Anterior cingulate cortex (tissue), 58 donors: ENCODE measurements at regions not wholly inside any gene's neighbourhood (a gene's known extent, or its start where the extent isn't known, plus 50 kb on each side); places are given as distances from the start of the nearest gene placed in this dataset.

ENCODE experiments used
- DNase-seq, 58 donors: peaks; one replicate each; lab custom pipeline; 2025; lab: John Stamatoyannopoulos, UW

DNA sequence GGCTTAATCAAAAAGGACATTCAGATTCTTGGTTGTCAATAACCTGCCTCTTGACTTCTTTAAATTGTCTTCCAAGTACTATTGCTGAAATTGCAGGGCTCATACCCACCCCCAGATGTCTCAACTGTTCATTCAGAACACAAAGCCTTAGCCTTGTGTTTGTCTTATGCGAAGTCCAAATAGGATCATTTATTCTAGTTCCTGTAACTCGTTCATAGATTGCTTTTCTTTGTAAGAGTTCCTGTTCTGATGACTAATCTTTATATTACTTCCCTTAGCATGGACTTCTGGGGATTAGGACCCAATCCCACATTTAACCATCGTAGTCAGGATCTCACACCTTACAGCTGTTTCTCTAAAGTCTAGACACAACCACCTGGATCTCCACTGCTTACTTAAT lies 226.0 kb downstream of the VEGFC start:
- DNase-seq: no peak

DNA sequence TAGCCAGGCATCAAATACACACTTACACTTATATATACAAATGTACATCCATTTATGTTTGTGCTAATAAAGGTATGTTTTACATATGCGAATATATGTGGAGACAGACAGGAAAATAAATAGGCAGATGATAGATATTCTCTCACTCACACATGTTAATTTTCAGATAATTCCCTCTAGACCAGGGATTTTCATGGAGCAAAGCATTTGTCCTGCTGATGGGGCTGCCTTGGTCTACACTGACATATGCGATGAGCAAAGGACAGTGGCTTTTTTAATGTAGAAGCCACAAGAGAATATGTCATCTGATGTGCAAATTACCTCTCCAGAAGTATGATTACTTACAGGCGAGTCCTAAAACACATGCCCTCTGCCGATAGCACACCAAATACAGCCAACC lies 224.5 kb downstream of the VEGFC start:
- no peak for DNase-seq

DNA sequence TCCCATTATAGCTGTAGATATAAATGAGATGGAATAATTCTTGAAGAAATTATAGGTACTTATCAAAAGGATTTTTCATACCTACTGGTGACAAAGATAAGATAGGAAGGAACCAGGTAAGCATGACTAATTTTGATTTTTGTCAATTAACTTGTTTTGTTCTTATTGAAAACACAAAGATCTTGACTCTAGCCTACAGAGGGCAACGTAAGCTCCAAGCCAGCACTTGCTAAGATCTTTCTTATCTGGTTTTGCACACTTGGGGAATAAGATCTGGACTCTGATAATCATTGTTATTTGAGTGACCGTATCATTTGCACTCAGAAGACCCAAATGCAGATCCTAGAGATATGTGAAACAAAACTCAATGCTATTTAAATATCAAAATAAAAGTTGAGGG lies 223.4 kb downstream of the VEGFC start:
- DNase-seq: no peak

DNA sequence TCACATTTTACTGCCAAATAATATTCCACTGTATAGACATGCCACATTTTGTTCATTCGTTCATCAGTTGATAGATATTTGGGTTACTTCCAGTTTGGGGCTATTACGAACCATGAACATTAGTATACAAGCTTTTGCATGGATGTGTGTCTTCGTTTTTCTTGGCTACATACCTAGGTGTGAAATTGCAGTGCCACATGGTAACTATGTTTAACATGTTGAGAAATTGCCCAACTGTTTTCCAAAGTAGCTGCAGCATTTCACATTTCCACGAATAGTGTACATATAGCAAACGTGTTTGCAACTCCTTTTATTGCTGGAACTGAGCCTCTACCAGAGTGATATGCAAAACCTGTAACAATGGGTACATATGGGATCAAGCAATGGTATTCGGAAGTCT lies 221.5 kb downstream of the VEGFC start:
- no peak for DNase-seq

- no peak for DNase-seq
Measured at GRCh38 chr4:176575141-176575730, 217.5 kb downstream of the VEGFC start.

- DNase-seq: no peak
Measured at GRCh38 chr4:176579226-176579625, 213.5 kb downstream of the VEGFC start.

DNA sequence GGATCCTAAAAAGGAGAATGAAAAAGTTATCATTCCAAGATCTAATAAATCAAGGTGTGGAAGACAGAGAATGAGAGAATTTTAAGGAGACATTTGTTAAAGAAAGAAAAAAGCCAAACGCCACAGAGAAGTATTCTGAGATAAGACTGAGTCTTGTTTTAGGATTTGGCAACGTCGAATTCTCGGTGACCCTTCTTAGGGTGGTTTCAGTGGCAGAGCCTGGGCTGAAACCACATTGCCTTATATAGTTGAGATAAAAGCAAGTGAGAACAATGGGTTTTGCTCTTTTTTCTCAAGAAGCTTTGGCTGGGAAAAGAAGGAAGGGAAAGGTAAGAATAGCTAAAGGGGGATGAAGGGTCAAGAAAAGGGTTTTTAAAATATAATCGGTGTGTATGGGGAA lies 209.4 kb downstream of the VEGFC start:
- no peak for DNase-seq

DNA sequence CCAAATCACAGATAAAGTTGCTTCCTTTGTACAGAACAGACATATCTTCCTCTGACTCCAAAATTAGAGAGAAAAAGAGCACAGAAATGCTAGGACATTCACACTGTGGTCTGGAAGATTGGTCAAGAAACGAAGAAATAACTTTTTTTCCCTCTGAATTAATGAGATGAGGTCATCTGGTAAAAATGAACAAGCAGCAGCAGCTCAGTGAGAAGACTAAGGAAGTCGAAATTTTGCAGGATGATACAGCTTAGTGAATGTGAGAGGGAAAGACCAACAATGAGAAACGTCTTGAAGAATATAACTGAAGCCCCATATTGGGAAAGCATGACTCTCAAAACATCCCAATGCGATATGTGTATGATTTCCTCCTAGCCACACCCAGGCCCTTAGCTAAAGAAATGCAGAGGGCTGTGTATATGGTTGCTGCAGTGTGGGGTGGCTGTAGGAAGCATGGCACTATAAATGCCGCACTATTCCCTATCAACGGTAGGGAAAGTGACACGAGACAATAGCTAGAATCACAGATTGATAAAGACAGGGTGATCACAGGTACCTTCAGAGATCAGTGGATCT lies 208.6 kb downstream of the VEGFC start:
- no peak for DNase-seq

- DNase-seq: no peak
Measured at GRCh38 chr4:176587920-176588319, 204.8 kb downstream of the VEGFC start.

DNA sequence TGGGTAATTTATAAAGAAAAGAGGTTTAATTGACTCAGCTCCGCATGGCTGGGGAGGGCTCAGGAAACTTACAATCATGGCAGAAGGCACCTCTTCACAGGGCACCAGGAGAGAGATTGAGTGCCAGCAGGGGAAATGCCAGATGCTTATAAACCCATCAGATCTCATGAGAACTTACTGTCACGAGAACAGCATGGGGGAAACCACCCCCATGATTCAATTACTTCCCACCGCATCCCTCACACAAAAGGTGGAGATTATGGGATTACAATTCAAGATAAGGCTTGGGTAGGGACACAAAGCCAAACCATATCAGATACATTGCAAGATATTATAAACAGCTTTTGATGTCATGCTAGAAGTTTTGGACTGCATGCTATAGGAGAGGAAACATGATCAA lies 204.3 kb downstream of the VEGFC start:
- DNase-seq: no peak

DNA sequence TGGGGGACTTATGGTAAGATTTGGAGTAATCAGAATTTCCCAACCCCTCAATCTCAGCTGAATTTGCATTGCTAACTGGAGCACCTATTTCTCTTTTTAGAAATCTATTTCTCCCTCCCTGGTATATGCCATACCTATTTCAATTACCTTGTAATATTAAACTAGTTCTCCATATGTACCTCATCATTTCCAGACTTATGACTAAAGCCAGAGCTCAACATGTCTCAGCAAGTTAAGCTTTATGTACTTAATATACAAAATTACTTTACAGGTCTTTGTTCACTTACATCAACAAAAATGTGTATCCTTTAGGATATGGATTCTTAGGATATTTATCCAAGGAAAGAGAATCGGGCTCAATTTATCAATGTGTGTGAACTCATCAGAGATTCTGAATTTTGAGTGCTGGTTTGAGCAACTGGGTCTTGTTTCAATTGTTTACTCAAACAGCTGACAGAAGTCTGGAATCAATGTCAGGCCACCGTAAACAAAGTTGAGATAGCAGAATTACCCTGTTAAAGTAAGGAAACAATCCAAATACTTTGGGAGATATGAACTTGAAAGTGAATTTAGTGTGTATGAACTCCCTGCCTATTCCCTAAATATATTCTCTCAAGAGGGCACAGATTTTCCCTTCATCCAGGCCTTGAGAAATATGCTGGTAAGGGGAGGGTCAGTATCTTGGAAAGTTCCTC lies 199.6 kb downstream of the VEGFC start:
- no peak for DNase-seq

- no peak for DNase-seq
Measured at GRCh38 chr4:176593943-176594342, 198.8 kb downstream of the VEGFC start.

GRCh38 chr4:176595257-176595656 lies 197.5 kb downstream of the VEGFC start:
- DNase-seq: no peak

DNA sequence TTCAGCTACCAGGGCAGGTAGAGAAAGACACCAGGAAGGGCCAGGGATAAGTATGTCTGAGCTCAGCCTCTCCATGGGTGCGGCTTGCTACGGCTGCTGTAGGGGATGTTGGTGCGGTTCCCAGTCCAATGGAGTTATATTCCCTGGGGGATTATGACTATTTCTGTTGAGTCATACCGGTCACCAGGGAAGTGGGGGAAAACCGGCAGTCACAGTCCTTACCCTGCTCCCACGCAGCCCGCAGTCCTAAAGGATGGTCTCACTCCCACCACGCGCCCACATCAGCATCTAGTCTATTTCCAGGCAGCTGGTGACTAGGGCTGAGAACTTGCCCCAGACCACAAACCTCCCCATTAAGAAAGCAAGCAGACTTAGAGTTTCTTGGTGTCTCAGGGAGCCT lies 191.6 kb downstream of the VEGFC start:
- no peak for DNase-seq

- DNase-seq: no peak
Measured at GRCh38 chr4:176607807-176608206, 184.9 kb downstream of the VEGFC start.

DNA sequence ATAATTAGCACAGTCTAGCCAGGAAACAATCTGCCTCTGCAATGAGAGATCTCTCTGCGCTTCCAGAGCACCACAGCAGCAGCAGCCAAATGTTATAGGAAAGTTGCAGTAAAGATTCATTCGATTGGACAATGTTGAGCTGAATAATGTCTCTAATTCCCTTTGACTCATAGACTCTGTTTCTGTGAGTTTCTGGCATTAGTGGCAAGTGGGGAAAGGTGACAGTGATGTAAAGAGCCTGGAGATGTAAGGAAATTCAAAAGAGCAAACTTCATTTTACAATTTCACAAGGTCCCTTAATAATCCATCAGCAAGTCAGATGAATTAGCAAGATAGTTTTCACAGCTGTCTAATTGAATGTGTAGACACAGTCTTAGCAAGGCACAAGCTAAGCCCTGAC lies 184.4 kb downstream of the VEGFC start:
- no peak for DNase-seq

GRCh38 chr4:176610594-176610993 lies 182.1 kb downstream of the VEGFC start:
- no peak for DNase-seq

- DNase-seq: no peak
Measured at GRCh38 chr4:176611381-176611780, 181.3 kb downstream of the VEGFC start.

GRCh38 chr4:176611951-176612350 lies 180.8 kb downstream of the VEGFC start:
- no peak for DNase-seq

GRCh38 chr4:176614793-176615192 lies 177.9 kb downstream of the VEGFC start:
- no peak for DNase-seq

GRCh38 chr4:176616151-176616550 lies 176.6 kb downstream of the VEGFC start:
- DNase-seq: no peak

DNA sequence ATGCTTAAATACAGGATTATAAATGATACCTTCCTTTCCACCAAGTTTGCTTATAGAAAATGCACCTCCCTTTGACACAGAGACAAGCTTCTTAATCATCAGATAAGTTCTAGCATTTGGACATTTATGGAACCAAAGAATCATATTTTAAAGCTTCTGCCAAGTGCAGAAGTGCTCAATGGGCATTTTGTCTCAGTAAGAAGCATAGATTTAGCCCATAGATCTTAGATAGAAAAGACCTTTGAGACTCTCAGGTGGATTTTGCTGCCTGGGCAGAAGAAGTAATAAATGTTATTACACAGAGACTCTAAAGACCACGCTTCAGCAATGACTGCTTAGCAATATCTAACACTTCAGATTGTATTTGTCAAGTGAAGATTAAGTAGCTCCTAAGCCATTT lies 174.6 kb downstream of the VEGFC start:
- DNase-seq: no peak
